ENCODE measurements at regions not wholly inside any gene's neighbourhood (a gene's known extent, or its start where the extent isn't known, plus 50 kb on each side); places are given as distances from the start of the nearest gene placed in this dataset.

- no peak overlapping the region for H3K27ac ChIP-seq
- ChIA-PET CTCF (no interaction called here), POLR2A (ENCODE audit: low non-redundant PET) (no interaction called here)
- no peak for DNase-seq (ENCODE audit: low spot score)
- TF ChIP-seq, protein P1, sequence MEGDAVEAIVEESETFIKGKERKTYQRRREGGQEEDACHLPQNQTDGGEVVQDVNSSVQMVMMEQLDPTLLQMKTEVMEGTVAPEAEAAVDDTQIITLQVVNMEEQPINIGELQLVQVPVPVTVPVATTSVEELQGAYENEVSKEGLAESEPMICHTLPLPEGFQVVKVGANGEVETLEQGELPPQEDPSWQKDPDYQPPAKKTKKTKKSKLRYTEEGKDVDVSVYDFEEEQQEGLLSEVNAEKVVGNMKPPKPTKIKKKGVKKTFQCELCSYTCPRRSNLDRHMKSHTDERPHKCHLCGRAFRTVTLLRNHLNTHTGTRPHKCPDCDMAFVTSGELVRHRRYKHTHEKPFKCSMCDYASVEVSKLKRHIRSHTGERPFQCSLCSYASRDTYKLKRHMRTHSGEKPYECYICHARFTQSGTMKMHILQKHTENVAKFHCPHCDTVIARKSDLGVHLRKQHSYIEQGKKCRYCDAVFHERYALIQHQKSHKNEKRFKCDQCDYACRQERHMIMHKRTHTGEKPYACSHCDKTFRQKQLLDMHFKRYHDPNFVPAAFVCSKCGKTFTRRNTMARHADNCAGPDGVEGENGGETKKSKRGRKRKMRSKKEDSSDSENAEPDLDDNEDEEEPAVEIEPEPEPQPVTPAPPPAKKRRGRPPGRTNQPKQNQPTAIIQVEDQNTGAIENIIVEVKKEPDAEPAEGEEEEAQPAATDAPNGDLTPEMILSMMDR (conservative IDR thresholded peaks at IDR 0.05; ENCODE audit: low read depth), result no peak
Measured at GRCh38 chr3:86168512-86168911, 822.4 kb downstream of the VGLL3 start.

GRCh38 chr3:86162521-86162920, 828.4 kb downstream of the VGLL3 start:
- H3K27ac ChIP-seq, result no peak overlapping the region
- TF ChIP-seq, protein P1 (conservative IDR thresholded peaks at IDR 0.05; ENCODE audit: low read depth), result no peak
- ChIA-PET CTCF (no interaction called here), POLR2A (ENCODE audit: low non-redundant PET) (no interaction called here)
- DNase-seq (ENCODE audit: low spot score), result no peak

DNA sequence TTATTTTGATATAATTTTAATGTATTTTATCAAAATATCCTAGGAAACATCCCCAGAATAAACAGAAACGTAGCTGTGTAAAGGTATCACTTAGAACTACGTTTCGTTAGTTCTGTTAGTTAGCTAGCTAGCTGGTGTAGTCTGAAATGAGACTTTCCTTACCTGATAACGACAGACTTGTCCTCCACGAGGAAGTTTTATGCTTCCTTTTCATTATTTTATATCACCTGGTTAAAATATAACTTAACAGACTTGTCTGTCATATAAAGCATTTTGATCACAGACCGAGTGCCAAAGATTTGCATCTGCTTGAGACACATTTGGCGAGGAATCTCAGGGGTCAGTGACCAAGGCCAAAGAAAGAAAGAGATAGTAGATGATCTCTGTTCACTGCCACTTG, 829.5 kb downstream of the VGLL3 start:
- H3K27ac ChIP-seq, result no peak overlapping the region
- no peak for DNase-seq (ENCODE audit: low spot score)
- ChIA-PET CTCF (no interaction called here), POLR2A (ENCODE audit: low non-redundant PET) (no interaction called here)
- TF ChIP-seq, protein P1 (conservative IDR thresholded peaks at IDR 0.05; ENCODE audit: low read depth), result no peak

DNA sequence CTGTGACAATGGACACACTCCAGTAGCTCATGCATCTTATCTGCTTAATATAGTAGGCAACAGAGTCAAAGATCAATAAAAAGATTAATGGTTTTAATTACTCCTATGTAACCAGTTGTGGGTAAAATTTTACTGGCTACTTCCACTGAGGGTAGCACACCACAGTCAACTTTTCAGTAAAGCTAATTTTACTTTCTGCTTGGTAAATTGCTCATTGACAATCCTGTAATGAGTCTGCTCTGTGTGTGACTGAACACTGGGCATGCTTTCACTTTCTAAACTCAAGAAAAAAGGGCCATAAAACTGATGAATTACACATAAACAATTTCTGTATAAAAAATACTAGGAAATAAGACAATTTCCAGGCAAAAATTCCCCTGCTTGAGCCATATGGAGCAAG, 838.3 kb downstream of the VGLL3 start:
- ChIA-PET POLR2A (ENCODE audit: low non-redundant PET) (no interaction called here), CTCF (interaction anchor here (0.6 kb wide), 1 partner anchor 463 kb away, joined by 3 read pairs; no protein-coding TSS in a partner anchor)
- H3K27ac ChIP-seq, result no peak overlapping the region
- TF ChIP-seq, protein P1 (conservative IDR thresholded peaks at IDR 0.05; ENCODE audit: low read depth), result no peak
- no peak for DNase-seq (ENCODE audit: low spot score)

GRCh38 chr3:86149054-86149453, 841.9 kb downstream of the VGLL3 start:
- TF ChIP-seq, protein P1 (conservative IDR thresholded peaks at IDR 0.05; ENCODE audit: low read depth), result no peak
- POLR2A ChIA-PET (ENCODE audit: low non-redundant PET), result no interaction called here
- DNase-seq (ENCODE audit: low spot score), result no peak
- CTCF ChIA-PET, result no interaction called here
- H3K27ac ChIP-seq, result no peak overlapping the region

DNA sequence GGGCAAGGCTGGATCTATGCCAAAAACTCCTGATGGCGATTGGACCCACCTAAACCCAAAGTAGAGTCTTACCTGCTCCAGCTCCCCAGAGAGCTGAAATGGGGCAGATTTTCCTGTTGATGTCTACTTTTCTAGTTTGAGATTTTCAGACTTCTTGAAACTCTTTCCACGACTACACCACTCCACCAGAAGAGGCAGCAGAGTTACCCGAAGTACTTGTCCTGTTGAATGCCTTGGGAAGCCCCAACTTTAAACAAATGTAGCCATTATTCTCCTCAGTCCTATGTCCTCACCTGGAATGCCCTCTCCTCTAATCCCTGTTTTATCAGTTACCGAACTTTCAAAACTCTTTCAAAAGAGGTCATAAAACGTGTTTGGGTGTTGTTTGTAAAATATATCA, 843.8 kb downstream of the VGLL3 start:
- TF ChIP-seq, protein P1 (conservative IDR thresholded peaks at IDR 0.05; ENCODE audit: low read depth), result no peak
- ChIA-PET CTCF (interaction anchor here (0.6 kb wide), 1 partner anchor 485 kb away, joined by 3 read pairs; no protein-coding TSS in a partner anchor), POLR2A (ENCODE audit: low non-redundant PET) (no interaction called here)
- DNase-seq (ENCODE audit: low spot score), result no peak
- no peak overlapping the region for H3K27ac ChIP-seq

DNA sequence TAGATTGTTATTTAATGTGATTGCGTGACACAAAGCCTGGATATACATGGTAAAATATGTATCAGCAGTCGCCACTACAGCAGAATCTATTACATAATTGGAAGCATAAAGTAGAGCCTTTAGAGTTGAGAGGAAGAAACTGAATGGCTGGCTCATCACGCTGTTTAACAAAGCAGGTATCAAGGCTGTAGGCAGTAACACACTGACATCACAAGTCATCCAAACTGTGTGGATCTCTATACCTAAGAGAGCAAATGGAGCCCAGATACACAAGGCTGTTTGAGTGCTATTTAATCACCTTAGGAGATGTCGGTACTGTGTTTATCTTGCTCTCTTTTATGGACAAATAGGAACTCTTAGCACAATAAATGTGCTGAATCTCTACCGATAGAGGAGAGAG, 864.4 kb downstream of the VGLL3 start:
- POLR2A ChIA-PET (ENCODE audit: low non-redundant PET), result no interaction called here
- TF ChIP-seq, protein P1 (conservative IDR thresholded peaks at IDR 0.05; ENCODE audit: low read depth), result no peak
- no peak overlapping the region for H3K27ac ChIP-seq
- CTCF ChIA-PET, result no interaction called here
- no peak for DNase-seq (ENCODE audit: low spot score)

Data from RWPE1 (cell line).